PC-9 (cell line): ENCODE measurements at regions not wholly inside any gene's neighbourhood (a gene's known extent, or its start where the extent isn't known, plus 50 kb on each side); places are given as distances from the start of the nearest gene placed in this dataset.
"Not testable (repeated sequence)": the region's sequence is repeated elsewhere in the genome, so short reads cannot be mapped to it uniquely, and the experiment has no call there.

Experiments
- BruUV-seq: library from RNA; stranded (reverse); fragments of 400-500 nt; replicated peaks from 2 replicates; lab custom pipeline; 2021; lab: Mats Ljungman, UMichigan
- CTCF ChIA-PET: fragments of 300-600 bp; sonication (Branson Sonifier 250); formaldehyde crosslinking; loops from one replicate; lab custom pipeline; 2022; ENCODE audit warnings: antibody characterized with exemption; lab: Charles Lee
- POLR2A ChIA-PET: fragments of 300-600 bp; sonication (Branson Sonifier 250); formaldehyde crosslinking; loops from one replicate; lab custom pipeline; 2022; ENCODE audit warnings: antibody characterized with exemption; ENCODE audit not compliant: unreplicated experiment; lab: Charles Lee
- DNase-seq, 2 experiments: peaks; one replicate each; pipeline versions ENCODE4 v3.0.0 to v3.0.0-alpha.2; 2015 to 2022; ENCODE audit warnings: mixed read lengths in 1 of 2
- H2AFZ ChIP-seq: fragments of 200-600 bp; sonication (generic); 2 replicates; pipeline ENCODE4 v1.8.1; 2017; ENCODE audit warnings: antibody characterized with exemption
- H3F3A ChIP-seq: fragments of 200-600 bp; sonication (generic); 2 replicates; pipeline ENCODE4 v1.8.1; 2017; ENCODE audit warnings: antibody characterized with exemption, mild to moderate bottlenecking, low read depth; ENCODE audit not compliant: insufficient read depth
- H3K27ac ChIP-seq: fragments of 200-600 bp; sonication (generic); 2 replicates; pipeline ENCODE4 v1.6.1; 2016; ENCODE audit warnings: mixed run types
- H3K27me3 ChIP-seq: fragments of 200-600 bp; sonication (generic); 2 replicates; pipeline ENCODE4 v1.6.1; 2016; ENCODE audit warnings: low read depth, mixed run types; ENCODE audit not compliant: insufficient read depth
- H3K36me3 ChIP-seq: fragments of 200-600 bp; sonication (generic); 2 replicates; pipeline ENCODE4 v1.6.1; 2016; ENCODE audit warnings: low read depth, mixed run types
- H3K4me1 ChIP-seq: fragments of 200-600 bp; sonication (generic); replicated peaks from 2 replicates; pipeline ENCODE4 v1.6.1; 2016; ENCODE audit warnings: mixed run types; ENCODE audit not compliant: insufficient read depth
- H3K4me2 ChIP-seq: fragments of 200-600 bp; sonication (generic); 2 replicates; pipeline ENCODE4 v1.6.1; 2017; ENCODE audit warnings: mixed run types
- H3K4me3 ChIP-seq: fragments of 200-600 bp; sonication (generic); 2 replicates; pipeline ENCODE4 v1.6.1; 2016; ENCODE audit warnings: mixed run types
- H3K79me2 ChIP-seq: fragments of 200-600 bp; sonication (generic); 2 replicates; pipeline ENCODE4 v1.6.1; 2017; ENCODE audit warnings: low read depth, mixed run types
- H3K9me2 ChIP-seq: fragments of 200-600 bp; sonication (generic); 2 replicates; pipeline ENCODE4 v1.8.1; 2017; ENCODE audit warnings: mild to moderate bottlenecking; ENCODE audit not compliant: insufficient read depth
- H3K9me3 ChIP-seq: fragments of 200-600 bp; sonication (generic); 2 replicates; pipeline ENCODE4 v1.8.1; 2016; ENCODE audit warnings: low read depth; ENCODE audit not compliant: insufficient read depth
- H4K20me1 ChIP-seq: fragments of 200-600 bp; sonication (generic); 2 replicates; pipeline ENCODE4 v1.8.1; 2017; ENCODE audit not compliant: insufficient read depth
- CTCF ChIP-seq: fragments of 200-600 bp; sonication (generic); conservative IDR thresholded peaks from 2 replicates; pipeline ENCODE4 v1.6.1; 2017; ENCODE audit warnings: mixed run types, antibody characterized with exemption, mild to moderate bottlenecking, moderate library complexity
- EZH2 ChIP-seq: fragments of 200-600 bp; sonication (generic); IDR thresholded peaks from 2 replicates; pipeline ENCODE4 v1.8.0; 2017; ENCODE audit warnings: antibody characterized with exemption, low read depth
- intact Hi-C: fragments of 100-400 bp; cut with micrococcal nuclease; formaldehyde crosslinking; loops from one replicate; pipeline ENCODE4 v1.10.0; 2022; ENCODE audit not compliant: unreplicated experiment

- CTCF ChIA-PET, intact Hi-C loops: not testable (repeated sequence)
Measured at GRCh38 chr5:112523674-112524263, 104.7 kb upstream of the EPB41L4A start.

GRCh38 chr5:112525217-112525616 lies 106.1 kb upstream of the EPB41L4A start:
- BruUV-seq, result no TSS peak
- H3K9me2 ChIP-seq, result no peaks in the 10 kb centered on the region
- H3K36me3 ChIP-seq, result no peaks in the 10 kb centered on the region
- intact Hi-C loops, result loop anchor here (5.0 kb wide), 1 partner anchor 348 kb away; no protein-coding TSS in a partner anchor
- H4K20me1 ChIP-seq, result no peaks in the 10 kb centered on the region
- DNase-seq, result no peak
- no peak overlapping the region for H3K4me2 ChIP-seq
- no peak overlapping the region for H2AFZ ChIP-seq
- no peaks in the 10 kb centered on the region for H3F3A ChIP-seq
- no peak overlapping the region for H3K4me3 ChIP-seq
- H3K27ac ChIP-seq, result no peak overlapping the region
- TF ChIP-seq CTCF (no peak), EZH2 (no peak)
- ChIA-PET CTCF (no interaction called here), POLR2A (no interaction called here)
- H3K79me2 ChIP-seq, result no peaks in the 10 kb centered on the region
- no peaks in the 10 kb centered on the region for H3K4me1 ChIP-seq
- no peaks in the 10 kb centered on the region for H3K27me3 ChIP-seq
- H3K9me3 ChIP-seq, result no peaks in the 10 kb centered on the region

More at GRCh38 chr5:112523674-112524263, 104.7 kb upstream of the EPB41L4A start:
- H3K4me2 ChIP-seq, BruUV-seq, H3K4me1 ChIP-seq, H3K4me3 ChIP-seq, POLR2A ChIA-PET, H3K36me3 ChIP-seq, H2AFZ ChIP-seq, H3K27me3 ChIP-seq, H3K27ac ChIP-seq, H3K9me2 ChIP-seq, H3K9me3 ChIP-seq, H3K79me2 ChIP-seq, H4K20me1 ChIP-seq, DNase-seq, H3F3A ChIP-seq: not testable (repeated sequence)

- no peaks in the 10 kb centered on the region for H4K20me1 ChIP-seq
- H3K9me2 ChIP-seq, result no peaks in the 10 kb centered on the region
- intact Hi-C loops, result loop anchor here (5.0 kb wide), 1 partner anchor 352 kb away; no protein-coding TSS in a partner anchor
- H3K9me3 ChIP-seq, result no peaks in the 10 kb centered on the region
- H3K36me3 ChIP-seq, result no peaks in the 10 kb centered on the region
- H3K4me3 ChIP-seq, result no peak overlapping the region
- H3K27me3 ChIP-seq, result no peaks in the 10 kb centered on the region
- no peak for DNase-seq
- CTCF ChIA-PET, result interaction anchor here (1.3 kb wide), 1 partner anchor 108 kb away, joined by 3 read pairs; no protein-coding TSS in a partner anchor
- no TSS peak for BruUV-seq
- H3F3A ChIP-seq, result no peaks in the 10 kb centered on the region
- H2AFZ ChIP-seq, result no peak overlapping the region
- no peak for TF ChIP-seq EZH2
- TF ChIP-seq CTCF, result no peak
- no peak overlapping the region for H3K27ac ChIP-seq
- H3K4me2 ChIP-seq, result no peak overlapping the region
- no peaks in the 10 kb centered on the region for H3K79me2 ChIP-seq
- H3K4me1 ChIP-seq, result no peaks in the 10 kb centered on the region
- POLR2A ChIA-PET, result no interaction called here
Measured at GRCh38 chr5:112528928-112529327, 109.9 kb upstream of the EPB41L4A start.

- Histone ChIP-seq H3K4me3 (no peak overlapping the region), H3K36me3 (no peaks in the 10 kb centered on the region), H2AFZ (no peak overlapping the region), H3K4me2 (no peak overlapping the region), H3K27me3 (no peaks in the 10 kb centered on the region), H3K27ac (no peak overlapping the region), H3K4me1 (no peaks in the 10 kb centered on the region), H3F3A (no peaks in the 10 kb centered on the region), H3K9me3 (no peaks in the 10 kb centered on the region), H3K79me2 (no peaks in the 10 kb centered on the region), H3K9me2 (no peaks in the 10 kb centered on the region), H4K20me1 (no peaks in the 10 kb centered on the region)
- POLR2A ChIA-PET, result no interaction called here
- no TSS peak for BruUV-seq
- DNase-seq, result no peak
- CTCF ChIA-PET, result no interaction called here
- intact Hi-C loops, result loop anchor here (5.0 kb wide), 1 partner anchor 352 kb away; no protein-coding TSS in a partner anchor
- 0 out of 2 replicates have a peak, but pooled peaks have one; percentile 29 for TF ChIP-seq CTCF
- no peak for TF ChIP-seq EZH2
Measured at GRCh38 chr5:112529525-112529924, 110.4 kb upstream of the EPB41L4A start.
